ENCODE measurements at regions not wholly inside any gene's neighbourhood (a gene's known extent, or its start where the extent isn't known, plus 50 kb on each side); places are given as distances from the start of the nearest gene placed in this dataset.

DNA sequence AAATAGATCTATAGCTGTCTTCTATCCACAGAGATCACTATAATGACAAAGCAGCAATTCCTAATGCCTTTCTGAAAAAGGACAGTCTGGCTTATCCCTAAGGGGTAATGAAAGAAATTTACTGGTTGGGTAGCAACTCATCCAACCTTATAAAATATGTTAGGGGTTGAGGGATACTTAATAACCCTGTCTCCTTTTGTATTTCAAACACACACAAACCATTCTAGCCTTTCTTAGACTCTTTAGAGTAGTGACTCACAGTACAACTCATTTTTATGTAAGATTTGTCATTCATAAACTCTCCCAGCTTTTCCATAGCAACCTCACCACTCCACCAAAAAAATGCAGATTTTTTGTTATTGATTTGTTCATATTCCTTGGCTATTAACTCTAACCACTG, 167.9 kb downstream of the FSCB start (continued):
- no peak for TF ChIP-seq ZNF302 (tag by site-specific recombination; IDR thresholded peaks at IDR 0.05; ENCODE audit: low read depth)

DNA sequence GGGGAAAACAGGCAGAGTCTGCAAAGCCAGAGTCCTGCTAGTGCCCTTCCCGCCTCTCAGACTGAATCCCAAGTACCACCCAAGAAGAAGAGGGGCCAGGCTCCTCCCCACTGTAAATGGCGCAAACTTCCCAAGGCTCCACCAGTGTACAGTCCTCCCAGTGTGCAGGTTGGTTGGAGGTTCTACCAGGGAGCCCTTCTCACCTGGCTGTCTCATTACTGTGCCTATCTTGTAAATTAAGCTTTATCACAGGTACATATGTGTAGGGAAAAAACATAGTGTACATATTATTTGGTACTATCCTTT, 189.7 kb downstream of the FSCB start:
- H3K4me1 ChIP-seq (ENCODE audit: control insufficient read depth, insufficient read depth, low read length): no peaks in the 10 kb centered on the region
- TF ChIP-seq ZNF529 (tag by site-specific recombination; IDR thresholded peaks at IDR 0.05; ENCODE audit: insufficient replicate concordance): no peak
- no peak for TF ChIP-seq SALL2 (tag by site-specific recombination; IDR thresholded peaks at IDR 0.05; ENCODE audit: borderline replicate concordance)
- TF ChIP-seq ZNF155 (tag by site-specific recombination; IDR thresholded peaks at IDR 0.05): no peak
- no peak for TF ChIP-seq ZBTB8A (tag by site-specific recombination; IDR thresholded peaks at IDR 0.05)
- no peak for TF ChIP-seq ZNF221 (tag by site-specific recombination; IDR thresholded peaks at IDR 0.05; ENCODE audit: borderline replicate concordance)
- no peaks in the 10 kb centered on the region for H3K36me3 ChIP-seq (ENCODE audit: control insufficient read depth in 2 of 2, insufficient read depth in 1 of 2, low read length in 2 of 2)
- H3K4me3 ChIP-seq (ENCODE audit: low read depth, low read length): no peak overlapping the region
- H3K27ac ChIP-seq (ENCODE audit: extremely low read depth, low read depth, low read length): no peak overlapping the region
- ChIA-PET POLR2A (no interaction called here), CTCF (no interaction called here)
- no peaks in the 10 kb centered on the region for H3K9me3 ChIP-seq (ENCODE audit: control insufficient read depth, insufficient read depth, low read depth, low read length)

DNA sequence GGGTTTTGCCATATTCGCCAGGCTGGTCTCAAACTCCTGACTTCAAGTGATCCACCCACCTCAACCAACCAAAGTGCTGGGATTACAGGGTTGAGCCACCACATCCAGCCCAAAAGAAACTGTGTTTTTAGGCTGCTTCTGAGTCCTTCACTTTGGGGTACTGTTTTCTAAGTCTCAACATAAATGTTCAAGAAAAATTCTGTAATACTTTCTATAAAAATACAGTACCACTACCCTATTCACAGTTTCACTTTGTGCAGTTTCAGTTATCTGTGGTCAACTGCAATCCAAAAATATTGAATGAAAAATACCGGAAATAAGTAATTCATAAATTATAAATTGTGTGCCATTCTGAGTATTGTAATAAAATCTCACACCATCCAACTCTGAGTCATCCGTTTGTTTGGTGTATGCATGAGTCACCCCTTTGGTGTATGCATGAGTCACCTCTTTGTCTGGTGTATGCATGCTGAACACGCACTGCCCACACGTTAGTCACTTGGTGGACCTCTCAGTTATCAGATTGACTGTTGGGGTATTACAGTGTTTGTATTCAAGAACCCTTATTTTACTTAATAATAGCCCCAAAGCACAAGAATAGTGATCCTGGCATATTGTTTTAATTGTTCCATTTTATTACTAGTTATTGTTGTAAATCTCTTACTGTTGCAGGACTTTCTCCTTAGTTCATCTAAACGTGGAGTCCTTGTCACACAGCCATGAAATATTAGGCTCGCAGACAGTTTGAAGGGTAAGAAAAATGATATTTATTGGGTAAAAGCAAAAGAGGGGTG, 190.2 kb downstream of the FSCB start:
- POLR2A ChIA-PET: no interaction called here
- TF ChIP-seq ZNF571 (tag by site-specific recombination; IDR thresholded peaks at IDR 0.05) (no peak), ZNF184 (tag by site-specific recombination; IDR thresholded peaks at IDR 0.05) (0 out of 2 replicates have a peak, but pooled peaks have one; percentile 25), ZNF660 (tag by site-specific recombination; IDR thresholded peaks at IDR 0.05) (peak; percentile 71), ZNF426 (tag by site-specific recombination; IDR thresholded peaks at IDR 0.05) (no peak), SP7 (tag by site-specific recombination; IDR thresholded peaks at IDR 0.05) (peak; percentile 64), RBAK (tag by site-specific recombination; IDR thresholded peaks at IDR 0.05) (no peak), ZNF366 (tag by site-specific recombination; conservative IDR thresholded peaks at IDR 0.05) (peak; percentile 82), ZNF558 (tag by site-specific recombination; IDR thresholded peaks at IDR 0.05) (0 out of 2 replicates have a peak, but pooled peaks have one; percentile 29), ZNF629 (tag by site-specific recombination; IDR thresholded peaks at IDR 0.05) (peak; percentile 53; the same call in 1 of the 2 replicates)
- TF ChIP-seq, protein P1, sequence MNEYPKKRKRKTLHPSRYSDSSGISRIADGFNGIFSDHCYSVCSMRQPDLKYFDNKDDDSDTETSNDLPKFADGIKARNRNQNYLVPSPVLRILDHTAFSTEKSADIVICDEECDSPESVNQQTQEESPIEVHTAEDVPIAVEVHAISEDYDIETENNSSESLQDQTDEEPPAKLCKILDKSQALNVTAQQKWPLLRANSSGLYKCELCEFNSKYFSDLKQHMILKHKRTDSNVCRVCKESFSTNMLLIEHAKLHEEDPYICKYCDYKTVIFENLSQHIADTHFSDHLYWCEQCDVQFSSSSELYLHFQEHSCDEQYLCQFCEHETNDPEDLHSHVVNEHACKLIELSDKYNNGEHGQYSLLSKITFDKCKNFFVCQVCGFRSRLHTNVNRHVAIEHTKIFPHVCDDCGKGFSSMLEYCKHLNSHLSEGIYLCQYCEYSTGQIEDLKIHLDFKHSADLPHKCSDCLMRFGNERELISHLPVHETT (tag by site-specific recombination; IDR thresholded peaks at IDR 0.05): 0 out of 2 replicates have a peak, but pooled peaks have one; percentile 32
- TF ChIP-seq, protein P2, sequence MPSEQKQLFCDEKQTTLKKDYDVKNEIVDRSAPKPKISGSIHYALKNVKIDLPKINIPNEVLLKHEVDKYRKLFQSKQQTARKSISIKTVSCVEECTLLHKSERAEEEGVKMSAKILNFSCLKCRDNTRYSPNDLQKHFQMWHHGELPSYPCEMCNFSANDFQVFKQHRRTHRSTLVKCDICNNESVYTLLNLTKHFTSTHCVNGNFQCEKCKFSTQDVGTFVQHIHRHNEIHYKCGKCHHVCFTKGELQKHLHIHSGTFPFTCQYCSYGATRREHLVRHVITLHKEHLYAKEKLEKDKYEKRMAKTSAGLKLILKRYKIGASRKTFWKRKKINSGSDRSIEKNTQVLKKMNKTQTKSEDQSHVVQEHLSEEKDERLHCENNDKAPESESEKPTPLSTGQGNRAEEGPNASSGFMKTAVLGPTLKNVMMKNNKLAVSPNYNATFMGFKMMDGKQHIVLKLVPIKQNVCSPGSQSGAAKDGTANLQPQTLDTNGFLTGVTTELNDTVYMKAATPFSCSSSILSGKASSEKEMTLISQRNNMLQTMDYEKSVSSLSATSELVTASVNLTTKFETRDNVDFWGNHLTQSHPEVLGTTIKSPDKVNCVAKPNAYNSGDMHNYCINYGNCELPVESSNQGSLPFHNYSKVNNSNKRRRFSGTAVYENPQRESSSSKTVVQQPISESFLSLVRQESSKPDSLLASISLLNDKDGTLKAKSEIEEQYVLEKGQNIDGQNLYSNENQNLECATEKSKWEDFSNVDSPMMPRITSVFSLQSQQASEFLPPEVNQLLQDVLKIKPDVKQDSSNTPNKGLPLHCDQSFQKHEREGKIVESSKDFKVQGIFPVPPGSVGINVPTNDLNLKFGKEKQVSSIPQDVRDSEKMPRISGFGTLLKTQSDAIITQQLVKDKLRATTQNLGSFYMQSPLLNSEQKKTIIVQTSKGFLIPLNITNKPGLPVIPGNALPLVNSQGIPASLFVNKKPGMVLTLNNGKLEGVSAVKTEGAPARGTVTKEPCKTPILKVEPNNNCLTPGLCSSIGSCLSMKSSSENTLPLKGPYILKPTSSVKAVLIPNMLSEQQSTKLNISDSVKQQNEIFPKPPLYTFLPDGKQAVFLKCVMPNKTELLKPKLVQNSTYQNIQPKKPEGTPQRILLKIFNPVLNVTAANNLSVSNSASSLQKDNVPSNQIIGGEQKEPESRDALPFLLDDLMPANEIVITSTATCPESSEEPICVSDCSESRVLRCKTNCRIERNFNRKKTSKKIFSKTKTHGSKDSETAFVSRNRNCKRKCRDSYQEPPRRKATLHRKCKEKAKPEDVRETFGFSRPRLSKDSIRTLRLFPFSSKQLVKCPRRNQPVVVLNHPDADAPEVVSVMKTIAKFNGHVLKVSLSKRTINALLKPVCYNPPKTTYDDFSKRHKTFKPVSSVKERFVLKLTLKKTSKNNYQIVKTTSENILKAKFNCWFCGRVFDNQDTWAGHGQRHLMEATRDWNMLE (tag by site-specific recombination; conservative IDR thresholded peaks at IDR 0.05; ENCODE audit: low read depth): peak; percentile 46
- TF ChIP-seq, protein P3, sequence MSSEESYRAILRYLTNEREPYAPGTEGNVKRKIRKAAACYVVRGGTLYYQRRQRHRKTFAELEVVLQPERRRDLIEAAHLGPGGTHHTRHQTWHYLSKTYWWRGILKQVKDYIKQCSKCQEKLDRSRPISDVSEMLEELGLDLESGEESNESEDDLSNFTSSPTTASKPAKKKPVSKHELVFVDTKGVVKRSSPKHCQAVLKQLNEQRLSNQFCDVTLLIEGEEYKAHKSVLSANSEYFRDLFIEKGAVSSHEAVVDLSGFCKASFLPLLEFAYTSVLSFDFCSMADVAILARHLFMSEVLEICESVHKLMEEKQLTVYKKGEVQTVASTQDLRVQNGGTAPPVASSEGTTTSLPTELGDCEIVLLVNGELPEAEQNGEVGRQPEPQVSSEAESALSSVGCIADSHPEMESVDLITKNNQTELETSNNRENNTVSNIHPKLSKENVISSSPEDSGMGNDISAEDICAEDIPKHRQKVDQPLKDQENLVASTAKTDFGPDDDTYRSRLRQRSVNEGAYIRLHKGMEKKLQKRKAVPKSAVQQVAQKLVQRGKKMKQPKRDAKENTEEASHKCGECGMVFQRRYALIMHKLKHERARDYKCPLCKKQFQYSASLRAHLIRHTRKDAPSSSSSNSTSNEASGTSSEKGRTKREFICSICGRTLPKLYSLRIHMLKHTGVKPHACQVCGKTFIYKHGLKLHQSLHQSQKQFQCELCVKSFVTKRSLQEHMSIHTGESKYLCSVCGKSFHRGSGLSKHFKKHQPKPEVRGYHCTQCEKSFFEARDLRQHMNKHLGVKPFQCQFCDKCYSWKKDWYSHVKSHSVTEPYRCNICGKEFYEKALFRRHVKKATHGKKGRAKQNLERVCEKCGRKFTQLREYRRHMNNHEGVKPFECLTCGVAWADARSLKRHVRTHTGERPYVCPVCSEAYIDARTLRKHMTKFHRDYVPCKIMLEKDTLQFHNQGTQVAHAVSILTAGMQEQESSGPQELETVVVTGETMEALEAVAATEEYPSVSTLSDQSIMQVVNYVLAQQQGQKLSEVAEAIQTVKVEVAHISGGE (tag by site-specific recombination; conservative IDR thresholded peaks at IDR 0.05; ENCODE audit: low read depth): no peak
- TF ChIP-seq, protein P4, sequence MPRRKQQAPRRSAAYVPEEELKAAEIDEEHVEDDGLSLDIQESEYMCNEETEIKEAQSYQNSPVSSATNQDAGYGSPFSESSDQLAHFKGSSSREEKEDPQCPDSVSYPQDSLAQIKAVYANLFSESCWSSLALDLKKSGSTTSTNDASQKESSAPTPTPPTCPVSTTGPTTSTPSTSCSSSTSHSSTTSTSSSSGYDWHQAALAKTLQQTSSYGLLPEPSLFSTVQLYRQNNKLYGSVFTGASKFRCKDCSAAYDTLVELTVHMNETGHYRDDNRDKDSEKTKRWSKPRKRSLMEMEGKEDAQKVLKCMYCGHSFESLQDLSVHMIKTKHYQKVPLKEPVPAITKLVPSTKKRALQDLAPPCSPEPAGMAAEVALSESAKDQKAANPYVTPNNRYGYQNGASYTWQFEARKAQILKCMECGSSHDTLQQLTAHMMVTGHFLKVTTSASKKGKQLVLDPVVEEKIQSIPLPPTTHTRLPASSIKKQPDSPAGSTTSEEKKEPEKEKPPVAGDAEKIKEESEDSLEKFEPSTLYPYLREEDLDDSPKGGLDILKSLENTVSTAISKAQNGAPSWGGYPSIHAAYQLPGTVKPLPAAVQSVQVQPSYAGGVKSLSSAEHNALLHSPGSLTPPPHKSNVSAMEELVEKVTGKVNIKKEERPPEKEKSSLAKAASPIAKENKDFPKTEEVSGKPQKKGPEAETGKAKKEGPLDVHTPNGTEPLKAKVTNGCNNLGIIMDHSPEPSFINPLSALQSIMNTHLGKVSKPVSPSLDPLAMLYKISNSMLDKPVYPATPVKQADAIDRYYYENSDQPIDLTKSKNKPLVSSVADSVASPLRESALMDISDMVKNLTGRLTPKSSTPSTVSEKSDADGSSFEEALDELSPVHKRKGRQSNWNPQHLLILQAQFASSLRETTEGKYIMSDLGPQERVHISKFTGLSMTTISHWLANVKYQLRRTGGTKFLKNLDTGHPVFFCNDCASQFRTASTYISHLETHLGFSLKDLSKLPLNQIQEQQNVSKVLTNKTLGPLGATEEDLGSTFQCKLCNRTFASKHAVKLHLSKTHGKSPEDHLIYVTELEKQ (tag by site-specific recombination; IDR thresholded peaks at IDR 0.05; ENCODE audit: borderline replicate concordance): 0 out of 2 replicates have a peak, but pooled peaks have one; percentile 20

More for the DNA sequence above, 190.2 kb downstream of the FSCB start:
- Histone ChIP-seq H3K36me3 (ENCODE audit: control insufficient read depth in 2 of 2, insufficient read depth in 1 of 2, low read length in 2 of 2) (no peaks in the 10 kb centered on the region), H3K9me3 (ENCODE audit: control insufficient read depth, insufficient read depth, low read depth, low read length) (no peaks in the 10 kb centered on the region), H3K4me1 (ENCODE audit: control insufficient read depth, insufficient read depth, low read length) (no peaks in the 10 kb centered on the region), H3K27ac (ENCODE audit: extremely low read depth, low read depth, low read length) (no peak overlapping the region), H3K4me3 (ENCODE audit: low read depth, low read length) (no peak overlapping the region)
- CTCF ChIA-PET: no interaction called here

Measured in HEK293 (cell line).